ENCODE measurements at regions not wholly inside any gene's neighbourhood (a gene's known extent, or its start where the extent isn't known, plus 50 kb on each side); places are given as distances from the start of the nearest gene placed in this dataset.

DNA sequence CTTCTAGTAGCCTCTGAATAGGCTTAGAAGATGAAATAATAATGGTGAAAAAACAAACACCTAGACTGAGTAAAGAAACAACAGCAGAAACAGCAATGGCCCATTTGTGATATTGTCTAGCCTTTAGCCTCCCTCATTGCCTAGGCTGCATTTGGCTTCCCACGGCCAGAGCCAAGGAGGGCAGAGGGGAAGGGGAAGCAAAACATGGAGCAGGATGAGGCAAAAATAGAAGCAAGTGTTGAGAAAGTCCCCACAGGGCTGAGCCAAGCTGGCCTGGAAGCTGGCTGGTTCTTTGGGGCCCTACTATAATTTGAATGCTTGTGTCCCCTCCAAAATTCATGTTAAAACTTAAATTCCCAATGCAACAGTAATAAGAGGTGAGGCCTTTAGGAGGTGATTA, 60.2 kb upstream of the KSR1 start:
- 33 to 67% methylated on average over 1 of the region's 1 CpG for WGBS, 2 donors
- peaks cover 0 to 6% (median 0%) of the 10 kb centered on the region in 3 donors for H3K4me1 ChIP-seq
- H3K9me3 ChIP-seq, result no peaks in the 10 kb centered on the region
- H3K27me3 ChIP-seq, result peaks cover 0 to 3% (median 0%) of the 10 kb centered on the region in 4 donors
- H3K27ac ChIP-seq, result peak overlapping the region in 1 of 4 donors; percentile 10
- DNase-seq, result no peak
- H3K36me3 ChIP-seq, result no peaks in the 10 kb centered on the region
- intact Hi-C loops (cut with DNase I), result no loop called here
- TF ChIP-seq, protein P1, sequence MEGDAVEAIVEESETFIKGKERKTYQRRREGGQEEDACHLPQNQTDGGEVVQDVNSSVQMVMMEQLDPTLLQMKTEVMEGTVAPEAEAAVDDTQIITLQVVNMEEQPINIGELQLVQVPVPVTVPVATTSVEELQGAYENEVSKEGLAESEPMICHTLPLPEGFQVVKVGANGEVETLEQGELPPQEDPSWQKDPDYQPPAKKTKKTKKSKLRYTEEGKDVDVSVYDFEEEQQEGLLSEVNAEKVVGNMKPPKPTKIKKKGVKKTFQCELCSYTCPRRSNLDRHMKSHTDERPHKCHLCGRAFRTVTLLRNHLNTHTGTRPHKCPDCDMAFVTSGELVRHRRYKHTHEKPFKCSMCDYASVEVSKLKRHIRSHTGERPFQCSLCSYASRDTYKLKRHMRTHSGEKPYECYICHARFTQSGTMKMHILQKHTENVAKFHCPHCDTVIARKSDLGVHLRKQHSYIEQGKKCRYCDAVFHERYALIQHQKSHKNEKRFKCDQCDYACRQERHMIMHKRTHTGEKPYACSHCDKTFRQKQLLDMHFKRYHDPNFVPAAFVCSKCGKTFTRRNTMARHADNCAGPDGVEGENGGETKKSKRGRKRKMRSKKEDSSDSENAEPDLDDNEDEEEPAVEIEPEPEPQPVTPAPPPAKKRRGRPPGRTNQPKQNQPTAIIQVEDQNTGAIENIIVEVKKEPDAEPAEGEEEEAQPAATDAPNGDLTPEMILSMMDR (IDR thresholded peaks at IDR 0.05), result no peak
- TF ChIP-seq POLR2A (IDR thresholded peaks at IDR 0.05), result no peak
- H3K4me3 ChIP-seq, result no peak overlapping the region

DNA sequence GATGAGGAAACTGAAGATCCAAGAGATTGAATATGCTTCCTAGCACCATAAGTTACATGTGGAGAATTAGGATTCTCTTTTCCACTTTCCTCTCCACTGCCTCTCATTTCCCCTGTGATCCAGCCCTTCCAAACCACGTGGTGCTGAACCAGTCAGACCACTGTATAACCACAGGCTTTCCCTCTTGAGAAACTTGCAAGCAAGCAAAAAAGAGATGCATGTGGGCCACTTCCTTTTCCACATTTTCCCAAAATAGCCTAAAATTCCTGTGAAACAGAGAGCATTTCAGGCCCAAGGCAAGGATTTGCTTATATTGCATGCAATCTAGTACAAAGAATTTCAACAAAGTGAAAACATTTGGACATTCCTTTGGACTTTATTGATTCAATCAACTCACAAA, 59.3 kb upstream of the KSR1 start:
- intact Hi-C loops (cut with DNase I), result no loop called here
- DNase-seq, result no peak
- no peak for TF ChIP-seq POLR2A (IDR thresholded peaks at IDR 0.05)
- TF ChIP-seq, protein P1 (IDR thresholded peaks at IDR 0.05), result no peak

DNA sequence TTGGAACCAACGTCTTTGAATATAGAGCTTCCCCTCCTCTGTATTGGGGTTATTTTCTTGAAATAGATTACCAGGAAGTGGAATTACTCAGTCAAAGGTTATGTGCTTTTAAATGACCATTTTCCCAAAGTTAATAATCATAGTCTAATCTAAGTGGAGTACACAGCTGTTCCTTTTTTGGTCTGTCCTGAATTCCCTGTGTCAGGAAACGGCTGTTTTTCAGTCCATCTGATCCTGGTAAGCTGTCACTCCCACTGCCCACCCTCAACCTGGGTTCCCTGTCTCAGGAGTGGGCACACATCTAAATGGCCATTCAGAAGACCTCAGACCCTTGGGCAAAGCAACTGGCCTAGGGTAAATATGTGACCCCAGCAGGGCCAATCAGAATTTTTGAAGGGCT, 57.6 kb upstream of the KSR1 start:
- Histone ChIP-seq H3K4me1 (peaks cover 0 to 6% (median 0%) of the 10 kb centered on the region in 3 donors), H3K27me3 (peaks cover 0 to 3% (median 0%) of the 10 kb centered on the region in 4 donors), H3K36me3 (no peaks in the 10 kb centered on the region), H3K4me3 (no peak overlapping the region), H3K27ac (no peak overlapping the region), H3K9me3 (no peaks in the 10 kb centered on the region)
- intact Hi-C loops (cut with DNase I), result no loop called here
- no peak for DNase-seq
- WGBS, 2 donors, result 52 to 64% methylated on average over 2 of the region's 2 CpGs
- no peak for TF ChIP-seq POLR2A (IDR thresholded peaks at IDR 0.05)
- TF ChIP-seq, protein P1 (IDR thresholded peaks at IDR 0.05), result no peak

More for the DNA sequence above, 59.3 kb upstream of the KSR1 start:
- Histone ChIP-seq H3K36me3 (no peaks in the 10 kb centered on the region), H3K27me3 (peaks cover 0 to 3% (median 0%) of the 10 kb centered on the region in 4 donors), H3K4me1 (peaks cover 0 to 6% (median 0%) of the 10 kb centered on the region in 3 donors), H3K4me3 (no peak overlapping the region), H3K9me3 (no peaks in the 10 kb centered on the region), H3K27ac (no peak overlapping the region)
- WGBS, 2 donors, result 0% methylated on average over 1 of the region's 1 CpG

DNA sequence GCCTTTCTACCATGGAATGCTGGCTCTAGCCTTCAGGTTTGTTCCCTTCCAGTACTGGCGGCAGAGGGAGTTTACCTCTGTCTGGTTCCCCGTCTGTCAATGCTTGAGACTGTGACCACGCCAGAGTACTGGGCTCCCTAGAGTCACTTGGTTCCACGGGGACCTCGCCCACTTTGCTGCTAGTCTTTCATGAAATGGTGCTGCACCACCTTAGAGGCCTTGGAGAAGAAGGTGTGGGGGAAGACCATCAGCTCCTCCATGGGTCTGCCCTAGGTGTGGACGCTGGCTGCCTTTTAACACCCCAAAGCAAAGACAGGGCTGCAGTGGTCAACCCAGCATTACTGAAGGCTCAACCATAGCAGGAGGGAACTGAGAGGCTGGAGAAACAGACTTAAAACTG, 55.3 kb upstream of the KSR1 start:
- intact Hi-C loops (cut with DNase I), result no loop called here
- no peak for DNase-seq
- H3K27me3 ChIP-seq, result no peaks in the 10 kb centered on the region
- no peak overlapping the region for H3K4me3 ChIP-seq
- TF ChIP-seq, protein P1 (IDR thresholded peaks at IDR 0.05), result no peak
- no peak for TF ChIP-seq POLR2A (IDR thresholded peaks at IDR 0.05)
- 87 to 90% methylated on average over 6 of the region's 6 CpGs for WGBS, 2 donors
- H3K36me3 ChIP-seq, result no peaks in the 10 kb centered on the region
- no peaks in the 10 kb centered on the region for H3K9me3 ChIP-seq
- H3K27ac ChIP-seq, result no peak overlapping the region
- peaks cover 0 to 6% (median 0%) of the 10 kb centered on the region in 3 donors for H3K4me1 ChIP-seq

DNA sequence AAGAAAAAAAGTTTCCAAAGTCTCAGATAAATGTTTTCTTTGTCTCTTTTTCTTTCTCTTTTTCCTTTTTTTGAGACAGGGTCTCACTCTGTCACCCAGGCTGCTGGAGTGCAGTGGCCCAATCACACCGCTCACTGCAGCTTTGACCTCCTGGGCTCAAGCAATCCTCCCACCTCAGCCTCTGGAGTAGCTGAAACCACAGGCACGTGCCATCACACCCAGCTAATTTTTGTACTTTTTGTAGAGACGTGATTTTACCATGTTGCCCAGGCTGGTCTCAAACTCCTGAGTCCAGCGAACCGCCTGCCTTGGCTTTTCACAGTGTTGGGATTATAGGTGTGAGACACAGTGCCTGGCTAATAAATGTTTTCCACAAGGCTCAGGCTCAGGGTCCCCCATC, 53.3 kb upstream of the KSR1 start:
- 92 to 93% methylated on average over 3 to 4 of the region's 5 CpGs for WGBS, 2 donors
- intact Hi-C loops (cut with DNase I), result no loop called here

More for the DNA sequence above, 53.3 kb upstream of the KSR1 start:
- H3K36me3 ChIP-seq, result no peaks in the 10 kb centered on the region
- H3K27me3 ChIP-seq, result no peaks in the 10 kb centered on the region
- TF ChIP-seq POLR2A (IDR thresholded peaks at IDR 0.05), result no peak
- TF ChIP-seq, protein P1 (IDR thresholded peaks at IDR 0.05), result no peak
- H3K27ac ChIP-seq, result no peak overlapping the region
- no peak overlapping the region for H3K4me3 ChIP-seq
- DNase-seq, result no peak
- peaks cover 0 to 4% (median 3%) of the 10 kb centered on the region in 3 donors for H3K4me1 ChIP-seq
- no peaks in the 10 kb centered on the region for H3K9me3 ChIP-seq
